ENCODE measurements at regions not wholly inside any gene's neighbourhood (a gene's known extent, or its start where the extent isn't known, plus 50 kb on each side); places are given as distances from the start of the nearest gene placed in this dataset.

GRCh38 chr2:198400999-198401398 is 596.6 kb downstream of the PLCL1 start:
- TF ChIP-seq ZBTB7A (IDR thresholded peaks at IDR 0.05; ENCODE audit: low read depth), result no peak
- no peak for TF ChIP-seq MAX (IDR thresholded peaks at IDR 0.05)
- TF ChIP-seq YY1 (IDR thresholded peaks at IDR 0.05; ENCODE audit: low read depth), result no peak
- TF ChIP-seq EGR1 (IDR thresholded peaks at IDR 0.05), result no peak
- TF ChIP-seq REST (IDR thresholded peaks at IDR 0.05; ENCODE audit: low read depth), result no peak
- no peak for TF ChIP-seq CREB1 (IDR thresholded peaks at IDR 0.05; ENCODE audit: low read depth)

Measured in Ishikawa (cell line).